ENCODE measurements at regions not wholly inside any gene's neighbourhood (a gene's known extent, or its start where the extent isn't known, plus 50 kb on each side); places are given as distances from the start of the nearest gene placed in this dataset.

- TF ChIP-seq CTCF (IDR thresholded peaks at IDR 0.05) = no peak
- no peak for TF ChIP-seq EP300 (IDR thresholded peaks at IDR 0.05)
- no peak for TF ChIP-seq POLR2AphosphoS5 (IDR thresholded peaks at IDR 0.05)
These were observed 276.3 kb upstream of the ZSWIM2 start for GRCh38 chr2:187125318-187125717.

Measured in gastroesophageal sphincter (tissue), 3 donors.